Fibroblast of peridontal ligament (primary cell): ENCODE measurements at regions not wholly inside any gene's neighbourhood (a gene's known extent, or its start where the extent isn't known, plus 50 kb on each side); places are given as distances from the start of the nearest gene placed in this dataset.
"Not testable (repeated sequence)": the region's sequence is repeated elsewhere in the genome, so short reads cannot be mapped to it uniquely, and the experiment has no call there.

Experiments used
- DNase-seq: peaks from one replicate; pipeline ENCODE4 v3.0.0-alpha.2; 2010; ENCODE audit errors: extremely low read depth

- DNase-seq = no peak
Measured at GRCh38 chr5:89087128-89087527, 204.1 kb upstream of the MEF2C start.

GRCh38 chr5:89086390-89087086, 203.6 kb upstream of the MEF2C start:
- DNase-seq = no peak

- peak; percentile 88 for DNase-seq
Measured at GRCh38 chr5:89083791-89084190, 200.8 kb upstream of the MEF2C start.

GRCh38 chr5:89081360-89081759, 198.4 kb upstream of the MEF2C start:
- DNase-seq = no peak

DNA sequence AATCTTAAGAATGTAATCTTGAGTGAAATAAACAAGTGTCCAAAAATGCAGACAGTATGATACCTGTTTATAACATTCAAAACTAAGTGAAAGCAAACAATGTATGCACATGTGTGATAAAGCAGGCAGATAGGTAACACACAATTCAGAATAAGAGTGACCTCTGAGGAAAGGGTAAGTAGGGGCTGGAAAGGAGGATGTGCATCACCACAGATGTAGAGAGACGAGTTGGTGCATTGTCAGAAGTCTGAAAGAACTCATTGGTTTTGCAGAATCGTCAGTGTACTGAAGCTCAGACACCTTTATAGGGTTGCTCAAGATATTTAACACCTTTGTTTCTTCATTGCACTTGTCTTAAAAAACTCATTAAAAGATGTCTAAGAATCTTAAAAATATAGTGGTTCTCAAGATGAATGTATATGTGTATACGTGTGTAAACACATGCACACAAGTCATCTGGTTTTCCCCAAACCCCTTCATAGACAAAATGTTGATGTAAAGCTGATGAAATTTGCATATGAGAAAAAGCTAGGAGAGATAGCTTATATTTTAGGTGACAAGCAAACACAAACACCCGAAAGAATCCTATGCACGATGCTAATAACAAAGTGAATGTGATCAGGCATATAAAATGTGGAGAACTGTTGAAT, 197.6 kb upstream of the MEF2C start:
- no peak for DNase-seq

DNA sequence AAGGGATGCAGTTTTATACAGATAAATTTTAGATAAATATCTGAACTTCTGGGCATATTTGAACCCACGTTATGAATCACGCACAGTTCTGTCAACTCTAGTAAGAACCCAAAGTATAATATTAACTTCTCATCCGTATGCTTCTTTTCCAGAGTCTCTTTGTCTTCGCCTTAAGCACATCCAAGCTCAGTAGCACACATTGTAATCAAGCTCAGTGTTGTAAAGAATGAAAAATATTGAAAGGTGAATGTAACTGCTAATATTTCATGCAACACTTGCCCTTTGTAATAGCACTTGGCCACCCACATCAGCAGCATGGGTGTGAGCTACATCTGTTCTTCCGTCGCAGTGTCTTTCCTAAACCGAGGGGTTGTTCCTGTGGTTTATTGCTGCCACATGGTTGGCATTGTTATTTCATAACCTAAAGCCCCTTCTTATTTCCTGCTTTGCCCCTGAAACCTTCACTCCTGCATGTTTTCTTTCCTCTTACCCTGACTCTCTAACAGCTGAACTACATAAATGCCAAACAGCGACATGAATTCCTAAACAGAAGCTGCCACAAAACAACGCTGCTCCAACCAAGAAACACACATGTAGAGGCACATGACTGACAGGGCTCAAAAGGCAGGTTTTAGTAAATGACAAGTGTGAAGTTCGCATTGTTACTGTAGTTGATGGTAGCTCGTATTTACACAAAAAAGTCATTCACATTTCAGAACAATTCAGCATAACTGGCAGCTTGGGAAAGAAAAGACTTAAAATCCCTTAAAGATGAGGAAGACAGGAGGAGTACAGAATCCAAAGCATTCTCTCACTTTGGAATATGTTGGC, 190.1 kb upstream of the MEF2C start:
- DNase-seq = no peak

DNA sequence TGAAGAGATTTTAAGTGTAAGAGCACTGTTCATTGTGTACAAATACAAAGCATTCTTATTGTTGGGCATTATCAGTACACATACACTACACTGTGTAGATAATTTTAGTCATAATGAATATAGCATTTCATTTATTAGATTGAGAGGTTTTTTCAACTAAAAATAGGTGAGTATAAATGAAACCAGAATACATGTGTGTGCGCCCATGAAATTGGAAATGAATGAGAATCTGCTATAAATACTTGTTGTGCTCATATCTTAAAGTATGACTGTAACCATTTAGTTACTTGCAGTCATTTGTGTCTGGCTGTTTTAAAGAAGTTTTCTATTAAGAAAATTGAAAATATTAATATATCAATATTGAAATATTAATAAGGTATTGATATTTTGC, 189.0 kb upstream of the MEF2C start:
- no peak for DNase-seq

GRCh38 chr5:89071101-89071940, 188.3 kb upstream of the MEF2C start:
- DNase-seq = no peak

- DNase-seq = no peak
Measured at GRCh38 chr5:89069591-89069990, 186.6 kb upstream of the MEF2C start.

DNA sequence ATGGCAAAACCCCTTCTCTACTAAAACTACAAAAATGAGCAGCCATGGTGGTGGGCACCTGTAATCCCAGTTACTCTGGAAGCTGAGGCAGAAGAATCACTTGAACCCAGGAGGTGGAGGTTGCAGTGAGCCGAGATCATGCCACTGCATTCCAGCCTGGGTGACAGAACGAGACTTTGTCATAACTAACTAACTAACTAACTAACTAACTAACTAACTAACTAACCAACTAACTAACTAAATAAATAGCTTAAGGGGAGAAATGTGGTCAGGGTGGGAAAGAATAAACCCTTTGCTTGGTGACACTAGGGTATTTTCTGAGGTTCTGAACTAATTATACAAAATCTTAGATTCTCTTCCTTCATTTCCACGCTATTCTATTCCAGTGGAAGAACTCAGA, 184.4 kb upstream of the MEF2C start:
- no peak for DNase-seq

GRCh38 chr5:89065919-89066318, 182.9 kb upstream of the MEF2C start:
- no peak for DNase-seq

- no peak for DNase-seq
Measured at GRCh38 chr5:89064736-89065135, 181.8 kb upstream of the MEF2C start.

DNA sequence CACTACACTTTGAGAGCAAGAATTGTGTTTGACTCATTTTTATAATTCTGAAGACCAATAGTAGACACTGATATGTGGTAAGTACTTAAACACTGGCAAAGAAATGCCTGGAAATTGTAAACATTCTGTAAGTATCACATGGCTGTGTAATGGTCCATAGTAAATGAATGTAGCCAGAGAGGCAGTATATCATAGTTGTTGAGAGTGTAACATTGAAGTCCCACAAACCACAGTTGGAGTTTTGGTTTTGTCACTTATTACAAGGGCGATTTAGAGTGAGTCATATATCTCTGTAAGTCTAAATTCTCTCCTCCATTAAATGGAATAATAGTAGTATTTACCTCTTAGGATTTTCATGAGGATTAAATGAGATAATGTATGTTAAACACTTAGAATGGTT, 181.1 kb upstream of the MEF2C start:
- no peak for DNase-seq

GRCh38 chr5:89060768-89061167, 177.8 kb upstream of the MEF2C start:
- no peak for DNase-seq

- no peak for DNase-seq
Measured at GRCh38 chr5:89059274-89059673, 176.3 kb upstream of the MEF2C start.

DNA sequence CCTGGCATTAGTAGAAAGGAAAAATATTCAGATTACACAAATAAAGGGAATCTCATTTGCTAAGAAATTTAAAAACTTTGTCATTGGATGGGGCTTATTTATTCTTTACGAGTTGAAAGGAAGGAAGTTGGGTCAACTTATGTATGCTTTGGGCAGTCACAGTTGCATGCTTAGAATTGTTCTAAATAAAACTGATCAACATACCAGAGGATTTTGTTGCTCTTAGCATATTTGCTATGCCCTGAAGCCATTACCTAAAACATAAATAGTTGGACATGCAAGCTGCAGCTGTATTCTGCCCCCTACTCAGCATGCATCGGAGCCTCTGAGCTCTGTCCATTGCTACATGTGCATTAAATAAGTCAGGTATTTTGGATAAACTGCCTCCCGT, 172.7 kb upstream of the MEF2C start:
- no peak for DNase-seq

- DNase-seq = no peak
Measured at GRCh38 chr5:89055015-89055694, 172.2 kb upstream of the MEF2C start.

- DNase-seq = no peak
Measured at GRCh38 chr5:89053547-89053946, 170.6 kb upstream of the MEF2C start.

DNA sequence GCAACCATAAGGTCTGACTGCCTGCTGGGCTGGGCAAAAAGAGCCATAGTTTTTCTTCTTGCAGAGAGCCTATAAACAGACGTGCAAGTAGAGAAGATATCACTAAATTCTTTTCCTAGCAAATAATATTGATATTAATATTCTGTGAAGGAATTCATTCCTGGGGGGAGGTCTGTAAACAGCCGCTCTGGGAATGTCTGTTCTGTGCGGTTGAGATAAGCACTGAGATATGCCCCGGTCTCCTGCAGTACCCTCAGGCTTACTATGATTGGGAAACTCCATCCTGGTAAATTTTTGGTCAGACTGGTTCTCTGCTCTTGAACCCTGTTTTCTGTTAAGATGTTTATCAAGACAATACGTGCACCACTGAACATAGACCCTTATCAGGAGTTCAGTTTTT, 167.1 kb upstream of the MEF2C start:
- not testable (repeated sequence) for DNase-seq

GRCh38 chr5:89047571-89047970, 164.6 kb upstream of the MEF2C start:
- DNase-seq = peak; percentile 20

DNA sequence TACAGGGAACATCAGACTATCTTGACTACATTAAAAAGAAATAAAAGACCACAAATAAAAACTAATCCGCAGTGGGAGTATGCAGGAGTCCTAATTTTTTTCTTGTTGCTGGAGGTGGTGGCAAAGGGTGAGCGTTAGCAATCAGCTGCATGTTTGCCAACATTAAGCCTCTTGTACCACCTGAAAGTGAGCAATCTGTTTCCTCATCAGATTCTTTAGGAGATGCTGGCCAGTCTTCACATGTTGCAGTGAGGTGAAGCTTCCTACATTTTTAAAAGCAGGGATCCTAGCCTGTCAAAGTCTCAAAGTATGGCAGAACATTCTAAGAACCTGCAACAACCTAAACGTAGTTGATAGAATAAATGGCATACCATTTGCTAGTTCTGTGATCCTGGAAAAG, 162.2 kb upstream of the MEF2C start:
- DNase-seq = no peak
